ENCODE measurements at regions not wholly inside any gene's neighbourhood (a gene's known extent, or its start where the extent isn't known, plus 50 kb on each side); places are given as distances from the start of the nearest gene placed in this dataset.

- no peak for TF ChIP-seq CTCF (IDR thresholded peaks at IDR 0.05)
- no peak for TF ChIP-seq POLR2A (IDR thresholded peaks at IDR 0.05)
Measured at GRCh38 chr4:126906466-126906865, 726.3 kb upstream of the INTU start.

Measured in lower leg skin (tissue), 3 donors.